ENCODE measurements at regions not wholly inside any gene's neighbourhood (a gene's known extent, or its start where the extent isn't known, plus 50 kb on each side); places are given as distances from the start of the nearest gene placed in this dataset.

- TF ChIP-seq CTCF (conservative IDR thresholded peaks at IDR 0.05 in 1 of 2, IDR thresholded peaks at IDR 0.05 in 1 of 2; ENCODE audit: extremely low read depth in 1 of 2, insufficient read depth in 1 of 2, low read depth in 1 of 2, low read length in 2 of 2) (no peak), EZH2 (IDR thresholded peaks at IDR 0.05; ENCODE audit: borderline replicate concordance, low read length) (no peak)
These were observed 1108.4 kb upstream of the TMEM132C start for GRCh38 chr12:127158385-127159061.

Data from mammary epithelial cell (primary cell).